ENCODE measurements at regions not wholly inside any gene's neighbourhood (a gene's known extent, or its start where the extent isn't known, plus 50 kb on each side); places are given as distances from the start of the nearest gene placed in this dataset.

DNA sequence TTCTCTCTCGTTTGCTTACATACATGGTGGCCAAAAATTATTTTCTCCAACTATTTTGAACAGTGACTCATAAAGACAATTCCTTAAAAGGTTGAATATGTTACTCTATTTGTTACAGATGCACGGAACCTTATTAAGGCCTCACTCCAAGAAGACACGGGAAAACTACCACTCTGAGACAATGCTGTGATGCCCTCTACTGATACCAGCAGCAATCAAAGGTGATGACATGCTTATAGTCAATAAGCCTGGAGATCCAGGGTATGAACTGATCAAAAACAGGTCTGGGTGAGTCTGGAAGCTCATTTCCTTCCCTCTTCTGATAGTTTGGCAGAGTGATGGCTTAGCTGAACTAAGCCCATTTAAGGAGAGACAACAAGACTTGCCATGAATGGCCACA is 563.0 kb downstream of the LRRIQ3 start:
- TF ChIP-seq SMC3 (IDR thresholded peaks at IDR 0.05) (no peak), CTCF (IDR thresholded peaks at IDR 0.05) (no peak), POLR2A (IDR thresholded peaks at IDR 0.05; ENCODE audit: low read length) (no peak), ZFP36 (IDR thresholded peaks at IDR 0.05; ENCODE audit: borderline replicate concordance, partially characterized antibody) (no peak), JUN (IDR thresholded peaks at IDR 0.05) (no peak), RFX5 (IDR thresholded peaks at IDR 0.05) (no peak), HOXA7 (CRISPR knock-in tag; IDR thresholded peaks at IDR 0.05) (no peak), KDM5A (IDR thresholded peaks at IDR 0.05) (no peak), MYC (IDR thresholded peaks at IDR 0.05; ENCODE audit: borderline replicate concordance, low read length) (no peak)
- TF ChIP-seq, protein P1, sequence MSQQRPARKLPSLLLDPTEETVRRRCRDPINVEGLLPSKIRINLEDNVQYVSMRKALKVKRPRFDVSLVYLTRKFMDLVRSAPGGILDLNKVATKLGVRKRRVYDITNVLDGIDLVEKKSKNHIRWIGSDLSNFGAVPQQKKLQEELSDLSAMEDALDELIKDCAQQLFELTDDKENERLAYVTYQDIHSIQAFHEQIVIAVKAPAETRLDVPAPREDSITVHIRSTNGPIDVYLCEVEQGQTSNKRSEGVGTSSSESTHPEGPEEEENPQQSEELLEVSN (IDR thresholded peaks at IDR 0.05; ENCODE audit: borderline replicate concordance, low read depth) = no peak
- TF ChIP-seq, protein P2, sequence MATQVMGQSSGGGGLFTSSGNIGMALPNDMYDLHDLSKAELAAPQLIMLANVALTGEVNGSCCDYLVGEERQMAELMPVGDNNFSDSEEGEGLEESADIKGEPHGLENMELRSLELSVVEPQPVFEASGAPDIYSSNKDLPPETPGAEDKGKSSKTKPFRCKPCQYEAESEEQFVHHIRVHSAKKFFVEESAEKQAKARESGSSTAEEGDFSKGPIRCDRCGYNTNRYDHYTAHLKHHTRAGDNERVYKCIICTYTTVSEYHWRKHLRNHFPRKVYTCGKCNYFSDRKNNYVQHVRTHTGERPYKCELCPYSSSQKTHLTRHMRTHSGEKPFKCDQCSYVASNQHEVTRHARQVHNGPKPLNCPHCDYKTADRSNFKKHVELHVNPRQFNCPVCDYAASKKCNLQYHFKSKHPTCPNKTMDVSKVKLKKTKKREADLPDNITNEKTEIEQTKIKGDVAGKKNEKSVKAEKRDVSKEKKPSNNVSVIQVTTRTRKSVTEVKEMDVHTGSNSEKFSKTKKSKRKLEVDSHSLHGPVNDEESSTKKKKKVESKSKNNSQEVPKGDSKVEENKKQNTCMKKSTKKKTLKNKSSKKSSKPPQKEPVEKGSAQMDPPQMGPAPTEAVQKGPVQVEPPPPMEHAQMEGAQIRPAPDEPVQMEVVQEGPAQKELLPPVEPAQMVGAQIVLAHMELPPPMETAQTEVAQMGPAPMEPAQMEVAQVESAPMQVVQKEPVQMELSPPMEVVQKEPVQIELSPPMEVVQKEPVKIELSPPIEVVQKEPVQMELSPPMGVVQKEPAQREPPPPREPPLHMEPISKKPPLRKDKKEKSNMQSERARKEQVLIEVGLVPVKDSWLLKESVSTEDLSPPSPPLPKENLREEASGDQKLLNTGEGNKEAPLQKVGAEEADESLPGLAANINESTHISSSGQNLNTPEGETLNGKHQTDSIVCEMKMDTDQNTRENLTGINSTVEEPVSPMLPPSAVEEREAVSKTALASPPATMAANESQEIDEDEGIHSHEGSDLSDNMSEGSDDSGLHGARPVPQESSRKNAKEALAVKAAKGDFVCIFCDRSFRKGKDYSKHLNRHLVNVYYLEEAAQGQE (IDR thresholded peaks at IDR 0.05) = no peak
